Liver (tissue), 8 donors: ENCODE measurements at regions not wholly inside any gene's neighbourhood (a gene's known extent, or its start where the extent isn't known, plus 50 kb on each side); places are given as distances from the start of the nearest gene placed in this dataset.

Experiments
- DNase-seq: peaks from one replicate; pipeline ENCODE4 v3.0.0-alpha.2; 2017; ENCODE audit warnings: low spot score
- H3K27ac ChIP-seq, 2 donors: one replicate each; pipeline ENCODE4 v1.7.0; 2013; ENCODE audit warnings: inconsistent platforms in 2 of 2, low read length in 2 of 2, control low read depth in 1 of 2, low read depth in 1 of 2, mild to moderate bottlenecking in 1 of 2
- H3K27me3 ChIP-seq, 4 donors: one replicate each; pipeline versions ENCODE4 v1.6.1 to v1.7.0; 2013; ENCODE audit warnings: low read length in 3 of 4, inconsistent platforms in 1 of 4, mild to moderate bottlenecking in 1 of 4, moderate library complexity in 1 of 4; ENCODE audit not compliant: control insufficient read depth in 4 of 4, insufficient read depth in 4 of 4
- H3K36me3 ChIP-seq, 4 donors: one replicate each; pipeline versions ENCODE4 v1.6.1 to v1.7.0; 2013; ENCODE audit warnings: low read length in 3 of 4, mild to moderate bottlenecking in 3 of 4, low read depth in 1 of 4, moderate library complexity in 1 of 4; ENCODE audit not compliant: control insufficient read depth in 4 of 4, insufficient read depth in 3 of 4
- H3K4me1 ChIP-seq, 4 donors: one replicate each; pipeline versions ENCODE4 v1.6.1 to v1.7.0; 2013; ENCODE audit warnings: low read length in 3 of 4, mild to moderate bottlenecking in 3 of 4, moderate library complexity in 1 of 4; ENCODE audit not compliant: control insufficient read depth in 4 of 4, insufficient read depth in 4 of 4
- H3K4me3 ChIP-seq, 3 donors: one replicate each; pipeline versions ENCODE4 v1.6.1 to v1.7.0; 2013; ENCODE audit warnings: low read length in 3 of 3, control low read depth in 1 of 3, low read depth in 1 of 3, mild to moderate bottlenecking in 1 of 3
- H3K9ac ChIP-seq, 2 donors: one replicate each; pipeline ENCODE4 v1.7.0; 2013; ENCODE audit warnings: low read length in 2 of 2, mild to moderate bottlenecking in 2 of 2, moderate library complexity in 2 of 2, control low read depth in 1 of 2, low read depth in 1 of 2
- H3K9me3 ChIP-seq, 4 donors: one replicate each; pipeline versions ENCODE4 v1.6.1 to v1.7.0; 2013; ENCODE audit warnings: low read length in 3 of 4; ENCODE audit not compliant: control insufficient read depth in 4 of 4
- CTCF ChIP-seq: fragments of 150-350 bp; IDR thresholded peaks from 2 replicates; pipeline ENCODE4 v1.5.1; 2017; ENCODE audit warnings: improper control_type of control experiment, low read depth, low read length; ENCODE audit not compliant: missing input control
- EGR1 ChIP-seq, 2 donors: IDR thresholded peaks; 2 replicates each; pipeline ENCODE4 v1.6.1; 2016 to 2018; ENCODE audit warnings: antibody characterized with exemption in 2 of 2, low read depth in 2 of 2
- FOXA1 ChIP-seq: IDR thresholded peaks from 2 replicates; pipeline ENCODE4 v1.6.1; 2016; ENCODE audit warnings: antibody characterized with exemption
- FOXA2 ChIP-seq: IDR thresholded peaks from 2 replicates; pipeline ENCODE4 v1.6.1; 2016; ENCODE audit warnings: antibody characterized with exemption
- GABPA ChIP-seq, 2 donors: IDR thresholded peaks in 1 of 2; conservative IDR thresholded peaks in 1 of 2; 2 replicates each; pipeline ENCODE4 v1.6.1; 2016; ENCODE audit warnings: antibody characterized with exemption in 2 of 2, mild to moderate bottlenecking in 1 of 2, moderate library complexity in 1 of 2
- HNF4A ChIP-seq, 2 donors: conservative IDR thresholded peaks; 2 replicates each; pipeline ENCODE4 v1.6.1; 2016; ENCODE audit warnings: antibody characterized with exemption in 2 of 2, mild to moderate bottlenecking in 2 of 2
- HNF4G ChIP-seq: IDR thresholded peaks from 2 replicates; pipeline ENCODE4 v1.6.1; 2016; ENCODE audit warnings: antibody characterized with exemption
- JUND ChIP-seq, 2 donors: IDR thresholded peaks; 2 replicates each; pipeline ENCODE4 v1.6.1; 2016; ENCODE audit warnings: antibody characterized with exemption in 2 of 2
- MAX ChIP-seq: IDR thresholded peaks from 2 replicates; pipeline ENCODE4 v1.6.1; 2016; ENCODE audit warnings: antibody characterized with exemption
- NR2F2 ChIP-seq: IDR thresholded peaks from 2 replicates; pipeline ENCODE4 v1.6.1; 2016; ENCODE audit warnings: antibody characterized with exemption
- RAD21 ChIP-seq, 2 donors: IDR thresholded peaks; 2 replicates each; pipeline ENCODE4 v1.6.1; 2016; ENCODE audit warnings: antibody characterized with exemption in 2 of 2, mild to moderate bottlenecking in 2 of 2
- REST ChIP-seq: IDR thresholded peaks from 2 replicates; pipeline ENCODE4 v1.6.1; 2016; ENCODE audit warnings: antibody characterized with exemption, mild to moderate bottlenecking
- RXRA ChIP-seq, 2 donors: IDR thresholded peaks; 2 replicates each; pipeline ENCODE4 v1.6.1; 2017 to 2018; ENCODE audit warnings: antibody characterized with exemption in 2 of 2, mild to moderate bottlenecking in 1 of 2
- SP1 ChIP-seq: IDR thresholded peaks from 2 replicates; pipeline ENCODE4 v1.6.1; 2018; ENCODE audit warnings: antibody characterized with exemption, mild to moderate bottlenecking
- TAF1 ChIP-seq: conservative IDR thresholded peaks from 2 replicates; pipeline ENCODE4 v1.6.1; 2016; ENCODE audit warnings: antibody characterized with exemption, mild to moderate bottlenecking
- YY1 ChIP-seq: IDR thresholded peaks from 2 replicates; pipeline ENCODE4 v1.6.1; 2016; ENCODE audit warnings: antibody characterized with exemption, mild to moderate bottlenecking
- ZBTB33 ChIP-seq: IDR thresholded peaks from 2 replicates; pipeline ENCODE4 v1.6.1; 2016; ENCODE audit warnings: antibody characterized with exemption
- WGBS: extraction: QIAGEN DNeasy Blood & Tissue Kit; methylation state at CpG from one replicate; pipeline ENCODE4 v1.1.7; 2013; 5-methylcytosine and 5-hydroxymethylcytosine counted together
- TF ChIP-seq, protein P1 (sequence below): IDR thresholded peaks from 2 replicates; pipeline ENCODE4 v1.6.1; 2016; ENCODE audit warnings: antibody characterized with exemption
- donor health status: healthy.
- donor health status: healthy.
- donor health status: healthy.
- donor health status: healthy.
- donor health status: healthy.

DNA sequence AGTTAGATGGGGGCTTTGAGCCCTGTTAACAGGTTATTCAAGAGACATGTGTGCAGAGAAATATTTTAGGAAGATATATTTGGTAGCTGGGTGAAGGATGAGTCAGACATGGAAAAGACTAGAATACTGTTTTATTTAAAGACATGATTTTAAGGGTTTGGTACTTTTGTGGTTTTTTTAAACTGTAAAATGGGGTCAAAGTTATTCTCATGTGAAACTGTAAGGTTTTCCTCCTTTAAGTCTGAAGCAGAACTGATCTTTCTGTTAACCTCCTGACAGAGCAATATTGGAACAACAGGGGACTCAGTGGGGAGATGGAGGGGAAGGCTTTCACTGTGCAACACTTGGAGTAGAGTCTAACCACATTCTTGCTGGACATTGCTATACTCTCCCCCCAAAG lies 112.4 kb upstream of the LSM6 start:
- Histone ChIP-seq H3K27me3 (peaks cover 0 to 3% (median 0%) of the 10 kb centered on the region in 4 donors), H3K9me3 (no peaks in the 10 kb centered on the region), H3K4me1 (no peaks in the 10 kb centered on the region), H3K27ac (no peak overlapping the region), H3K9ac (no peak overlapping the region), H3K36me3 (no peaks in the 10 kb centered on the region), H3K4me3 (no peak overlapping the region)
- no peak for DNase-seq
- TF ChIP-seq YY1 (no peak), CTCF (no peak), HNF4G (no peak), NR2F2 (no peak), TAF1 (no peak), ZBTB33 (no peak), EGR1 (IDR thresholded peaks at IDR 0.05; ENCODE audit: low read depth in 2 of 2) (no peak), RXRA (IDR thresholded peaks at IDR 0.05) (no peak), FOXA2 (no peak), GABPA (IDR thresholded peaks at IDR 0.05 in 1 of 2, conservative IDR thresholded peaks at IDR 0.05 in 1 of 2) (no peak), FOXA1 (no peak), REST (no peak), JUND (IDR thresholded peaks at IDR 0.05) (no peak), MAX (no peak), RAD21 (IDR thresholded peaks at IDR 0.05) (no peak), HNF4A (conservative IDR thresholded peaks at IDR 0.05) (no peak)
- TF ChIP-seq, protein P1, sequence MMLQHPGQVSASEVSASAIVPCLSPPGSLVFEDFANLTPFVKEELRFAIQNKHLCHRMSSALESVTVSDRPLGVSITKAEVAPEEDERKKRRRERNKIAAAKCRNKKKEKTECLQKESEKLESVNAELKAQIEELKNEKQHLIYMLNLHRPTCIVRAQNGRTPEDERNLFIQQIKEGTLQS, result no peak

GRCh38 chr4:146062340-146062739 lies 113.2 kb upstream of the LSM6 start:
- DNase-seq, result no peak
- H3K36me3 ChIP-seq, result no peaks in the 10 kb centered on the region
- no peaks in the 10 kb centered on the region for H3K4me1 ChIP-seq
- no peak overlapping the region for H3K27ac ChIP-seq
- H3K9me3 ChIP-seq, result no peaks in the 10 kb centered on the region
- WGBS, result 61% methylated on average over 2 of the region's 2 CpGs
- no peak overlapping the region for H3K4me3 ChIP-seq
- no peak overlapping the region for H3K9ac ChIP-seq
- peaks cover 0 to 2% (median 0%) of the 10 kb centered on the region in 4 donors for H3K27me3 ChIP-seq
- no peak for TF ChIP-seq SP1
- TF ChIP-seq NR2F2, result no peak
- TF ChIP-seq RAD21 (IDR thresholded peaks at IDR 0.05), result no peak
- TF ChIP-seq REST, result no peak
- TF ChIP-seq, protein P1, result no peak
- TF ChIP-seq HNF4G, result no peak
- no peak for TF ChIP-seq FOXA1
- no peak for TF ChIP-seq JUND (IDR thresholded peaks at IDR 0.05)
- TF ChIP-seq FOXA2, result no peak
- no peak for TF ChIP-seq CTCF
- TF ChIP-seq YY1, result no peak
- no peak for TF ChIP-seq HNF4A (conservative IDR thresholded peaks at IDR 0.05)
- TF ChIP-seq MAX, result no peak
